ENCODE measurements at regions not wholly inside any gene's neighbourhood (a gene's known extent, or its start where the extent isn't known, plus 50 kb on each side); places are given as distances from the start of the nearest gene placed in this dataset.

GRCh38 chr1:91200675-91201074 is 178.8 kb upstream of the ZNF644 start:
- no TSS peak for BruUV-seq (replicated peaks)
- Histone ChIP-seq H3K9me3 (replicated peaks; ENCODE audit: control insufficient read depth, insufficient read depth, low read depth, low read length) (no peaks in the 10 kb centered on the region), H3K9me1 (ENCODE audit: control insufficient read depth, insufficient read depth, low read length) (no peaks in the 10 kb centered on the region), H3K36me3 (ENCODE audit: control insufficient read depth, insufficient read depth, low read length) (no peaks in the 10 kb centered on the region), H3K4me2 (ENCODE audit: insufficient read depth, low read length) (no peak overlapping the region), H3K9ac (ENCODE audit: insufficient read depth in 1 of 2, low read depth in 2 of 2, low read length in 2 of 2) (no peak overlapping the region), H3K4me3 (no peak overlapping the region), H3K27me3 (ENCODE audit: control insufficient read depth in 2 of 2, insufficient read depth in 2 of 2, low read length in 2 of 2) (peaks cover 8 to 11% of the 10 kb centered on the region in 2 experiments; a peak in 4 of 5 replicates), H4K20me1 (replicated peaks; ENCODE audit: control insufficient read depth, insufficient read depth, low read length) (no peaks in the 10 kb centered on the region; the same call in 1 of the 2 replicates), H2AFZ (ENCODE audit: low read depth, low read length) (no peak overlapping the region), H3K4me1 (replicated peaks in 1 of 2; ENCODE audit: control insufficient read depth in 2 of 2, insufficient read depth in 2 of 2, low read length in 2 of 2) (no peaks in the 10 kb centered on the region), H3K27ac (ENCODE audit: extremely low read depth, low read depth, low read length) (no peak overlapping the region), H3K79me2 (ENCODE audit: control insufficient read depth, insufficient read depth, low read length) (no peaks in the 10 kb centered on the region)
- TF ChIP-seq HEY1 (CRISPR knock-in tag; IDR thresholded peaks at IDR 0.05; ENCODE audit: borderline replicate concordance) (no peak), MBD2 (IDR thresholded peaks at IDR 0.05; ENCODE audit: borderline replicate concordance, low read depth) (no peak), MAZ (CRISPR knock-in tag; conservative IDR thresholded peaks at IDR 0.05 in 1 of 2, IDR thresholded peaks at IDR 0.05 in 1 of 2) (no peak), NFYB (IDR thresholded peaks at IDR 0.05; ENCODE audit: extremely low read depth, insufficient read length) (no peak), NFIC (IDR thresholded peaks at IDR 0.05) (no peak), MCM7 (IDR thresholded peaks at IDR 0.05) (no peak), ZC3H8 (IDR thresholded peaks at IDR 0.05) (no peak), ZNF354B (CRISPR knock-in tag; IDR thresholded peaks at IDR 0.05) (no peak), SRF (CRISPR knock-in tag; IDR thresholded peaks at IDR 0.05) (no peak), CBFA2T3 (IDR thresholded peaks at IDR 0.05) (no peak), NR0B1 (IDR thresholded peaks at IDR 0.05; ENCODE audit: partially characterized antibody) (no peak), PPARD (CRISPR knock-in tag; IDR thresholded peaks at IDR 0.05) (no peak), GTF2F1 (IDR thresholded peaks at IDR 0.05; ENCODE audit: low read depth, low read length) (no peak), EGR1 (conservative IDR thresholded peaks at IDR 0.05) (no peak), SIRT6 (IDR thresholded peaks at IDR 0.05; ENCODE audit: low read depth, low read length) (no peak)
- in situ Hi-C loops (cut with MboI): no loop called here
- FAIRE-seq: no peak
- intact Hi-C loops (cut with micrococcal nuclease): loop anchor here (10.0 kb wide), 1 partner anchor 64 kb away; no protein-coding TSS in a partner anchor
- CTCF ChIA-PET (ENCODE audit: low intra/inter-chr PET ratio): no interaction called here
- no peak for ATAC-seq
- DNase-seq (ENCODE audit: extremely low read depth in 1 of 4, low spot score in 3 of 4): no peak
- POLR2A ChIA-PET: interaction anchor here (0.6 kb wide), 2 partner anchors 12 to 131 kb away, joined by 3 read pairs; no protein-coding TSS in a partner anchor
- 0% methylated on average over 5 of the region's 5 CpGs for WGBS (ENCODE audit: insufficient coverage, low coverage, missing lambda C conversion rate)

Measured in K562 (cell line).